Fibroblast of peridontal ligament (primary cell): ENCODE measurements at regions not wholly inside any gene's neighbourhood (a gene's known extent, or its start where the extent isn't known, plus 50 kb on each side); places are given as distances from the start of the nearest gene placed in this dataset.
"Not testable (repeated sequence)": the region's sequence is repeated elsewhere in the genome, so short reads cannot be mapped to it uniquely, and the experiment has no call there.

ENCODE experiments used
- DNase-seq: peaks from one replicate; pipeline ENCODE4 v3.0.0-alpha.2; 2010; ENCODE audit errors: extremely low read depth

DNA sequence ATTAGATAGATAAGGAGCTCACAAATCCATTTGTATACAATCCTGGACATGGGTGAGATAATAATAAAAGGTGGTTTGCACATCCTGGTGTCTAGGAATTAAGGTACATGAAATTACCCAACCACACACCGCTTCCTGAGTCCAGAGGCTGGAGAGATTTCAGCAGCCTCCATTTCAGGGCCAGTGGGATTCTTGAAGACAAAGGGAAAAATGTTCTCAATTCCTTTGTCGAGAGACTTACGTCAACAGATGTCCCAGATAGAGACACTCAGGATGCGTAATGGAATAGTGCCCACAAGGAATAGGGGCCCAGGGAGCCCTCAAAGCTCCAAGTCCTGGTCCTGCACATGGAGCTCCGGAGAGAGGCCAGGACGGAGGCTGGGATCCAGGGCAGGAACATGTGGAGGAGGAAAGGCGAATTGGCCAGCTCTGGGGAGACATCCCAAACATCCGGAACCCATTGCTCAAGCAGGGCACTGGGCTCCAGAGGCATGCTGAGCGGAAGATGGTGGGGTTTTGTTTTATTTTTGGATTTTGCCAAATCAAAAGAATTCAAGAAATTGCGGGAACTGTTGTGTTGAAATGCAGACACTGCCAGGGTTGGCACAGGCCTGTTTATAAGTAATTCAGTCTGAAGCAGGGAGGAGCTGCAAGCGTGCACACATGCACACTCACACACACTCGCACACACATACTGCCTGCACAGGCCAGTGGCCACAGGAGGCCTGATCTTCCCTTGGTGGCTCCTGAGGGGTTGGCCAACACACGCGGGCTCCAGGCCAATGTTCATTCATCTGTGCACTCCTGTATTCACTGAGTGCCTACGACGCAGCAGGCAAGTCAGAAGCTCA, 97.2 kb downstream of the NOG start:
- no peak for DNase-seq

DNA sequence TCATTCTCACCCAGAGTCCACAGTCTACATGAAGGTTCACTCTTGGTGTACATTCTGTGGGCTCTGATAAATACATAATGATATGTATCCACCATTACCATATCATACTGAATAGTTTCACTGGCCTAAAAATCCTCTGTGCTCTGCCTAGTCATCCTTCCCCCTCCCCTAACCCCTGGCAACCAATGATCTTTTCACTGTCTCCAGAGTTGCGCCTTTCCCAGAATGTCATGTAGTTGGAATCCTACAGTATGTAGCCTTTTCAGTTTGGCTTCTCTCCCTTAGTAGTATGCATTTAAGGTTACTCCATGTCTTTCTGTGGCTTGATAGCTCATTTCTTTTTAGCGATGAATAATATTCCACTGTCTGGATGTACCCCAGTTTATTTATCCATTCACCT, 101.3 kb downstream of the NOG start:
- DNase-seq: peak; percentile 55

DNA sequence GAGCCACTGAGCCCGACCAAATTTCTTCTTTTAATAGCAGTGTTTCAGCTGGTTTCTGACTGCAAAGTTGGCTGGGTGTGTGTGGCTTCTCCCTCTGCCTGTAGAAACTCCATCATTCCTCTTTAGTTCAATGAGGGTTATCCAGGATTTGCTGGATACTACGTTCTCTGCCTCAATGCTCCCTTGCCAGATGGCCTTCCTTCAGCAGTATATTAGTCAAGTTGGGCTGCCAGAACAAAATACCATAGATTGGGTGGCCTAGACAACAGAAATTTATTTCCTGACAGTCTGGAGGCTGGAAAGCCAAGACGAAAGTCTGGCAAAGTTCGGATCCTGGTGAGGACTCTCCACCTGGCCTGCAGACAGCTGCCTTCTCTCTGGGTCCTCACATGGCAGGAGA, 103.7 kb downstream of the NOG start:
- no peak for DNase-seq

DNA sequence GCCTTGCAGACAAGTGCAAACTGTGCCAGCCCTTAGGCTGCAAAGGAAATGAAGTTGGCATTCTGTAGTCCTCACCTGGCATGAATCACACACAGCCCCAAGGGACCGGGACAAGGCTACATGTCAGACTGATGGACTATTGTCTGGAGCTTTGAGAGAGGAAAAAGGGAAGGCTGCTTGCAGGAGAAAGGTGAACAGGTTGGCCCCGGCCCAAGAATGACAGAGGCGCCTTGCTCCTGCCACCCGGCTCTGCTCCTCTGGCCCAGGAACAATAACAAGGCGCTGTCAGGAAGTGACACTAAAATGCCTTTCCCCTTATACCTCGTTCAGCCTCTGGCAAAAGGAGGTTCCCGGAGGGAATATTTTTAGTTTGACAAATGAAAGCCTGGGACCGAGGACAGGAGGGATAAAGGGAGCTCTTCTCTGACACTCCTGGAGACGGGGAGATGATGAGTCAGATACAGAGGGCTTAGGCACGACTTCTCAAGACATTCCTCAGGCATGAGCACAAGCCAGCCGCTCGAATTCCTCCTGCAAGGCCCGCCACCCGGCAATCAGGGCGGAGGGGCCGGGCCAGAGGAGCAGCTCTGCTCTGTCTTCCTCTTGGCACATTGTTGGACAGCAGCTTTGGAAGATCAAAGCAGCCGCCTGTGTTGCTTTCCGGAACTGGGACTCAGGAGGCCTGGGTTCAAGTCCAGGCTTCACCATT, 105.8 kb downstream of the NOG start:
- peak; percentile 81 for DNase-seq

DNA sequence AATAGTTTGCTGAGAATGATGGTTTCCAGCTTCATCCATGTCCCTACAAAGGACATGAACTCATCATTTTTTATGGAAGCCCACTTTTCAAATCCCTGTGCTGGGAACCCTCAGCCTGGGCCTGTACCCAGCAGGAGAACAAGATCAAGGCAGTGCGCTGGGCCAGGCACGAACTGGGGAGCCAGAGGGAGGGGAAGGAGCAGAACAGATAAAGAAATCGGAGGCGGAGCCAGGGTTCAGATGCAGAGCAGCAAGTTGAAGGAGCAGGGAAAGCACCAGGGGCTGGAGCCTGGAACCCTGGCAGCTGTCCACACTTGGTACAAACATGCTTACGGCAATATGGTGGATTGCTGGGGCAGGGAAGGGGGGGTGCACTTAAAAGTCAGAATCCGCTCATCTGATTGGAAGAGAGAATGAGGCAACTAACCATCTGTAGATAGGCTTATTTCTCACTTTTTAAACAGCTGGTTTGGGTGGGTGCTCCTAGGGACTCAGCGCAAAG, 107.5 kb downstream of the NOG start:
- DNase-seq: no peak

DNA sequence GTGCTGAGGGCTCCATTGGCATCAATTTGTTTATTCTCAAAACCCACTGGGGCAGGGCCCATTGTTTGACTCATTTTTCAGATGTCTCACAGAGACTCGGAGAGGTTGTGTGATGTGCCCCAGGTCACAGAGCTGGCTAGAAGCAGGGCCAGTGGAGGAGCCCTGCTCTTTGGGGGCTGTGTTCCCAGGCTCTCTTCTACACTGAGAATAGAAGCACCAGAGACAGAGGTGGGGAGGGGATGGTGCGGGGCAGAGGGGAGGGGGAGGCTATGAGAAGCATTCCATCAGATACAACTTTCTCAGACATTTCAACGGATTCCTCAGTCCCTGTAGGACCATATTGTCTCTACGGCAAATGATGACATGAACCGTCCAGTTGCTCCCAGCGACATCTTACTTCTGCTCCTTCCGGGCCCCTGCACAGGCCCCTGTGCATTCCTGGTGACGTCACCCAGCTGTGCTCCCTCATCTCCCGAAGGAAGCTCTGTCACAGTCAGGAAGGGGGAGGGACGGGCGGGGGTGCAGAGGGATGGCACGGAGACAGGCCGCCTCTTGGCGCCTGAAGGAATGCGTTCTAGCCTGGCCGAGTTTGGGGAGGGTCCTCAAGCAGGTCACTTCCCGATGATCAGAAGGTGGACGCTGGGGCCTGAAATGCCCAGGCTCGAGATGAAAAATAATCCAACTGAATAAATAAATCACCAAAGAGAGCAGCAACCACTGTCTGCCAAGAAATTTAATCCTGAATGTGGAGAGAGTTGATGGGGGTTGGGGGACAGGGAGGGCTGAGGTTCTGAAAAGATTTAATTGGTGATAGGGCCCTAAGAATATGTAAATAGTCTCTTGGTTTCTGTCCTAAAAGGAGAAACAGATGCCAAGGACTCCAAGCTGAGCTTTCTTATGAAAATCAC, 114.1 kb downstream of the NOG start:
- peak; percentile 6 for DNase-seq

DNA sequence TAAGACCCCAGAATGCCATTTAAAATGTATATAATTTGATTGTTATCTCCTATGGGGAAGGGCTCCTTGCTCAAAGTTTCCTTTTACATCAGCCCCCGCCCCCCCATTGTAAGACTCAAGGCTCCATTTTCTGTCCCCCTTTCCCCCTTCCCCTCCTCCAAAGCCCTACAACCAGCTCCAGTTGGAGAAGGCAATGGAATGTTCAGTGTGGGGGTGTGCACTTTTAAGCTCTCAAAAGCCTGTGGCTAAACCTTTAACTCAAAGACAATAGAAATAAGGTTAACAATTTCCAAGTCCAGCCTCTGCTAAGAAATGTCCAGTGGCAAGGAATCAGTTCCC, 114.7 kb downstream of the NOG start:
- DNase-seq: peak; percentile 3

DNA sequence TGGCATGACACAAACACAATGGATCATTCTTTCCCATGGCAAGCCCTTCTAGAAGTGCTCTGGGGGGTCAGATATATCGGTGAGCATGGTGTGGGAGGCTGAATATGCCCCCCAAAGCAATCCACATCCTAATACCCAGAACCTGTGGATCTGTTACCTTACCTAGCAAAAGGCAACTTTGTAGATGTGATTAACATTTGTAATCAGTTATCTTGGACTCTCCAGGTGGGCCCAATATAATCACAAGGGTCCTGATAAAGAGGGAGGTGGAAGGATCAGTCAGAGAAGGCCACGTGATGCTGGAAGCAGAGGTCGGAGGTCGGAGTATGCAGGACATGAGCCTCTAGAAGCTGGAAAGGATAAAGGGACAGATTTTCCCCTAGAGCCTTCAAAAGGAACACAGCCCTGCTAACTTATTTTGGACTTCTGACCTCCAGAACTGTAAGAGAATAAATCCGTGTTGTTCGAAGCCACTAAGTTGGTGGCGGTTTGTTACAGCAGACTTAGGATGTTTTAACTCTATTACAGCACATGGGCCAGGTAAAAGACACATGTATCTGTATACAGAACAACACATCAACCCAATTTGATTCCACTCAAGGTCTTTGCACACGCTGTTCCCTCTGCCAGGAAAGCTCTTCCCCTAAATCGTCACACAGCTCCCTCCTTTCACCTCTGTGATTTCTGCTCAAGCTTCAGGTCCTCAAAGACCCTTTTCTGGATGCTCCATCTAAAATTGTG, 115.3 kb downstream of the NOG start:
- DNase-seq: no peak

DNA sequence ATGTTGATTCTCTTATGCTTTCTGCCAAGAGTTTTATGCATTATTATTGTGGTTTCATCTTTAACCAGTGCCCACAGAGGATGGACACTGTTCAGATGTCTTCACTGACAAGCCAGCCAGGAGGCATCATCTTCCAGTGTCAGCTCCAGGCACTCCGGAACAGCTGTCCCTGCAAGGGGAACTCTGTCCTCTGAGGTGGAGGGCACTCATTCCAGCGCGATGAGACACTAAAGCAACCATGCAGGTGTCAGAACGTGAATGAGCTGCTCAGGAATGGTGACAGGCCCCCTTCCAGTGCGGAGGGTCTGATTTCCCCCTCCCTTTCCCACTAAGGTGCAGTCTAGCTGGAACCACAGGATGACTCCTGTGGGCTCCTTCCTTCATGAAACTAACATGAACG, 117.5 kb downstream of the NOG start:
- DNase-seq: no peak

DNA sequence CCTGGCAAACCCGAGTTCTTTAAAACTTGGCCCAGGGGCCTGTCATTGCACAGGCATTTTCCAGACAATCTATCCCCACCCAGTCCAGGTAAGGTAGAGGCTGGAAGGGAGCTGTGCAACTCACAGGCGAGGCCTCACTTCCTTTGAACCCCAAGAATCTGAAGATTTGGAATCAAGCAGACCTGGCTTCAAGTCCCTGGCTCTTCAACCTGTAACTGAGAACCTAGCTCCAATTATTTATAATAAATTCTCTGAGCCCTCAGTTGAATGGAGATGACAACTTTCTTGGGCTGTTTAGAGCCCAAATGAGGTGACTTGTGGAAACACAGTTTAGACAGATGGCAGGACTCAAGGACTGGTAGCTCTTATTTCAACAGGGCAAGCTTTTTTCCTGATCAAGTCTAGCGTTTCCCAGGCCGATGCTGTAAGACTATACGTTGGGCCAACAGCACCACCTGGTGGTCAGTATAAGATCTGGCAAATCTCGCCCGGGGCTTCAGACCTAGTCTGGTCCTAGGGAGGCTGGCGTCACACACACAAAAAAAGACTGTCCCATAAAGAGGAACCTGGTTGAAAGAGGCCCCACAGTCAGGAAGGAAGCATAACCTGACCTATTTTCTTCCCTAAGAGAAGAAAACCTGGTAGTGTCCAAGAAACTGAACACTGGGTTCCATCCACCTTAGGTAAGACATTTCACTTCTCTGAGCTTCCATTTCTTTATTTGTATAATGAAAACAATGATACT, 117.9 kb downstream of the C17orf67 start:
- DNase-seq: peak; percentile 84

DNA sequence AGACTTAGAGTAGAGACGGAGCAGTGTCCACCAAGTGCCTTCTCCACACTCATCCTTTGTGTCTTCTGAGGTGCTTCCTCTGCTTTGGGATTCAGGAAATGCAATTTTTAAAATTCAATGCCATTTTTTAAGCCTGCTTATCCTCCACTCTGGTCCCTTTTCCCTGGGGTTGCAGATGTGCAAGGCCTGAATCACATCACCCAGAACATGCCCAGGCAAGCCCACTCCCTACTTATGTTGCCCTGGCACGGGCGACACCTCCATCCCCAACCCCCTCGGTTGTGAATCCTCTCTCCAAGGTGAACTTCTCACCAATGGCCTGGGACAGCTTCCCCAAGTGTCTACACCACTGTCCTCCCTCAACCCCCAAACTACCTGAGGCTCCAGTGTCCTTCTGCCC, 116.2 kb downstream of the C17orf67 start:
- no peak for DNase-seq

DNA sequence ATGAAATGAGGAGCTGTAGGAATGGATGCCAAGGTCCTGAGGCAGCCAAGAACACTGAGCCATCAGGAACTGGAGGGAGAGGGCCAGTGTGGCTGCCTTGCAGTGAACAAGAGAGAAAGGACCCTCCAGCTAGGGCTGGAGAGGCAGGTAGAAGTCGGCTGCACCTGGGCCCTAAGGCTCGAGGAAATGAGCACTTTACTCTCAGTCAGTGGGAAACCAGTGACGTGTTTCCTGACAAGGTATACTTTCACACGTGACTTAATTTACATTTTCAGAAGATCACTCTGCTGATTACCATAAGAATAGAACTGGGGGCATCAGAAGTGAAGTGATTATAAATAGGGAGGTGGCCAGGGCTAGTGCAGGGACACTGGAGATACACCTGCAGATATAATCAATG, 115.2 kb downstream of the C17orf67 start:
- DNase-seq: no peak

DNA sequence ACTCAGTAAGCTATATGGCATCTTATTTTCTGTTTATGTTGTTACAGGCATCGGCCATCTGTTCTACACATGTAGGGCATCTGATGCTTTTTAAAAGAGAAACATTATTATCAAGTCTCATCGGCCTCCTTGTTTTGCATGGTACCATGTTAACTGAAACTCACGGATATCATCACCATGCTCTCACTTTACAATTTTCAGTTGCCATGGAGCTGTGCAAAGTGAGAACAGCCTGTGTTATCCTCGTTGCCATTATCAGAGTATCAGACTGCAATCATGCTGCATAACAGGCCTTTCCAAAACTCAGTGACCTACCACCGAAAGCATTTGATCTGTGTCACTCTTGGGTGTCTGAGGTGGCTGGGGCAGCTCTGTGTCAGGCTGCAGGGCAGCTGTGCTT, 110.3 kb downstream of the C17orf67 start:
- no peak for DNase-seq

DNA sequence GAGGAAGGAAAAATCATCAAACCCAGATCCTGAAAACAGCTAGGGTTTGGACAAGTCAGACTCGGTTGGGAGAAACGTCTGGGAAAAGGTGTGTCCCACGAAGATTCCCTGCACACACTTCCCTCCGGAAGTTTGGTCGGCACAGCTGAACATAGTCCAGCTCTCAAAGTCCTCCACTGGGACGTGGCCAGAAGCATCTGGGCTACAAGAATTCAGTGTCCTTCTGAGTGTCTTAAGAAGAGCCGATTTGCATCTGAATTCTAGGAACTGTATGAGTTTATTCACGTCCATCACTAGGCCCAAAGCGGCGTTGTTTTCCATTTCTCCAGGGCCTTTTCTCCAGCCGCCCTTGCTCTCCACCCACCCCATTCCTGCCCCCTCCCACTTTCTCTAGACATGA, 109.1 kb downstream of the C17orf67 start:
- no peak for DNase-seq

DNA sequence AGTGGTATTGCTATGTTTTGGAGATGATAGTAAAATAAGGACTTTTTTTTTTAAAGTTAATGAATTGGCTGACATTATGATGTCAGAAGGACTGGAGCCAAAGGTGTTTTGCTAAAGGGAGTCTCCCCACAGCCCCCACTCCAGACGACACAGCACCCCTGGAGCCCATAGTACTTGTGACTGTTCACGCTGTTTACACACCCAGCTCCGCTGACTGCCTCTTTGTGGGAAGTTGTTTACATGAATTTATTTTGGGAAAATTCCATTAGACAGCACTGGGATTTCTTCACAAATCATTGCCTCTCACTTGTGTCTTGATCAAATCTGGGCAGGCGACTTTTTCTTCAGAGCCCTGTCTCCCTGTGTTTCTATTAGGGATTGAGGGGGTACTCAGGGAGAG, 108.6 kb downstream of the C17orf67 start:
- DNase-seq: no peak

DNA sequence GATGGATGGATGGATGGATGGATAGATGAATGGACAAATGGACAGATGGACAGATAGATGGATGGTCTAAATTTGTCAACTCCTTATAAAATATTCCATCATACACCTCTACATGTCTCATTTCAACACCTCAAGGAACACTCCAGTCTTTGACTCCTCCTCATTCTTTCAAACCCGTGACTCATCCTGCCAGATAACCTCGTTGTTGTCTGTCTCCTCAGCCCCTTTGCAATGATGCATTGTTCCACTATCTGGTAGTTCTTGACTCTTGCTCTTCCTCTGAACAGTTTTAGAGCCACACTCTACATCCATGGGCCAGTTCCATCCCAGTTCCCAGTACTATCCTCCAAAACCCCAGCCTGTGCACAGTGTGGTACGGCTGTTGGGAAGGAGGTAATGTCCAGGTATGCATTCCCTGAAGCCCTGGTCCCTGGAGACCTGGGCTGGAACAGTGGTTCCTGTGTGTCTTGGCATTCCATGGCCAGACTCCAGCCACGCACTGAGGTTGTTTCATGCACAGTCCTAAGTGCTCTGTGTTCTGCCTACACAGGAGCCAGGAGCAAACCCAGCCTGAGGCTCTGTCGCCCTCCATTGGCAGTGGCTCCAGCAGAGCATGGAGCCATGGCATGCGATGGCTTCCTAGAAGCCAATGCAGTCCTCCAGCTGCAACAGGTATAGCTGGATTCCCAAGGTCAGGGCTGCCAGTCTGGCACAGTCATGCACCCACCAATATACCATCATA, 105.7 kb downstream of the C17orf67 start:
- DNase-seq: no peak

DNA sequence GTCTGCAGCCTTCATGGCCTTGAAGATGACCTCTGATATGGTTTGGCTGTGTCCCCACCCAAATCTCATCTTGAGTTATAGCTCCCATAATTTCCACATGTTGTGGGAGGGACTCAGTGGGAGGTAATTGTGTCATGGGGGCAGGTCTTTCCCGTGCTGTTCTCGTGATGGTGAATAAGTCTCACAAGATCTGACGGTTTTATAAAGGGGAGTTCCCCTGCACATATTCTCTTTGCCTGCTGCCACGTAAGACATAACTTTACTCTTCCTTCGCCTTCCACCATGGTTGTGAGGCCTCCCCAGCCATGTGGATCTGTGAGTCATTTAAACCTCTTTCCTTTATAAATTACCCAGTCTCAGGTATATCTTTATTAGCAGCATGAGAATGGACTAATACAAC, 102.6 kb downstream of the C17orf67 start:
- not testable (repeated sequence) for DNase-seq

DNA sequence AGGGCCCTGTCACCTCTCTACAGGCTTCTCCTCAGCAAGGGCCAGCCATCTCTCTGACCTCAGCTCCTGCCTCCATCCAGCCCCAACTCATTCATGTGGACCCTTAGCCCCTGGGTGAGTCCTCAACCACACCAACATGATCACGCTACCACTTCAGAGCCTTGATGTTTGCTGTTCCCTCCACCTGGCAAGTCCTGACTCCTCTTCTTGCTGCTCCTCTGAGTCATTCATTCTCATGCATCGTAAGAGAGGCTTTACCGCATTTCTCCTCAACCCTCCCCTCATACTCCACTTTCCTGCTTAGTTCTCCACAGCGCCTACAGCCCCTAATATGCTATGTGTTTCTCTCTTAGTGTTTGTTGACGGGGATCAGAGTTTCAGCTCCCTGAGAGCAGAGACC, 99.9 kb downstream of the C17orf67 start:
- DNase-seq: no peak

DNA sequence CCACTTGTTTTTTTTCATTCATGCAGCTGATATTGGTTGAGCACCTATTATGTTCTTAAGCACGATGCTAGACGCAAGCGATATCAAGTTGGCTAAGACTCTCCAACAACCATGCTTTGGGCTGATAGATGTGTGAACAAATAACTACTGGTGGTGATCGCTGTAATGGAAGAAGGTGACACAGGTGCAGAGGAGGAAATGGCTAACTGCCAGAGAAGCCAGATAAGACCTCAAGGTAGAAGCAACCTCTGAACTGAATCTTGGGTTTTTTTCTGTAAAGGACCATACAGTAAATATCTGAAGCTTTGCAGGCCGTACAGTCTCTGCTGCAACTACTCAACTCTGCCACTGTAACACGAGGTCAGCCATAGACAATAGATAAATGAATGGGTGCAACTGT, 97.9 kb downstream of the C17orf67 start:
- DNase-seq: no peak
